Karpas-422 (cell line): ENCODE measurements at regions not wholly inside any gene's neighbourhood (a gene's known extent, or its start where the extent isn't known, plus 50 kb on each side); places are given as distances from the start of the nearest gene placed in this dataset.

Source experiments
- DNase-seq: peaks from one replicate; pipeline ENCODE4 v3.0.0-alpha.2; 2015
- H2AFZ ChIP-seq: fragments of 200-600 bp; sonication (generic); 2 replicates; pipeline ENCODE4 v1.6.1; 2014; ENCODE audit warnings: antibody characterized with exemption, low read length, mixed read lengths
- H3K27ac ChIP-seq: fragments of 200-600 bp; sonication (generic); 2 replicates; pipeline ENCODE4 v1.5.1; 2014; ENCODE audit warnings: mild to moderate bottlenecking, low read length, moderate library complexity
- H3K27me3 ChIP-seq: fragments of 200-600 bp; sonication (generic); 2 replicates; pipeline ENCODE4 v1.6.1; 2014; ENCODE audit warnings: low read length, mixed read lengths
- H3K36me3 ChIP-seq: fragments of 200-600 bp; sonication (generic); 2 replicates; pipeline ENCODE4 v1.6.1; 2014; ENCODE audit warnings: low read length, mixed read lengths; ENCODE audit not compliant: insufficient read depth
- H3K4me1 ChIP-seq: fragments of 200-600 bp; sonication (generic); 2 replicates; pipeline ENCODE4 v1.6.1; 2014; ENCODE audit warnings: mild to moderate bottlenecking, low read length, mixed read lengths
- H3K4me2 ChIP-seq: fragments of 200-600 bp; sonication (generic); 2 replicates; pipeline ENCODE4 v1.6.1; 2014; ENCODE audit warnings: low read length, low read depth, mild to moderate bottlenecking; ENCODE audit not compliant: poor library complexity, severe bottlenecking
- H3K4me3 ChIP-seq: fragments of 200-600 bp; sonication (generic); 2 replicates; pipeline ENCODE4 v1.5.1; 2014; ENCODE audit warnings: mild to moderate bottlenecking, antibody characterized with exemption, low read length, mixed read lengths
- H3K79me2 ChIP-seq: fragments of 200-600 bp; sonication (generic); 2 replicates; pipeline ENCODE4 v1.6.1; 2014; ENCODE audit warnings: mild to moderate bottlenecking, low read length, mixed read lengths
- H3K9ac ChIP-seq: fragments of 200-600 bp; sonication (generic); 2 replicates; pipeline ENCODE4 v1.6.0; 2014; ENCODE audit warnings: low read length
- H3K9me2 ChIP-seq: fragments of 200-600 bp; sonication (generic), shearing (Covaris generic); replicated peaks from 2 replicates; pipeline ENCODE4 v1.6.0; 2014; ENCODE audit warnings: mild to moderate bottlenecking, low read length, moderate library complexity; ENCODE audit not compliant: insufficient read depth
- H3K9me3 ChIP-seq: fragments of 300-700, 200-600 bp; sonication (generic); 2 replicates; pipeline ENCODE4 v1.6.1; 2014; ENCODE audit warnings: low read length, mixed read lengths
- H4K20me1 ChIP-seq: fragments of 200-600 bp; sonication (generic); 2 replicates; pipeline ENCODE4 v1.6.1; 2014; ENCODE audit warnings: mild to moderate bottlenecking, antibody characterized with exemption, low read length, low read depth; ENCODE audit not compliant: insufficient read depth

DNA sequence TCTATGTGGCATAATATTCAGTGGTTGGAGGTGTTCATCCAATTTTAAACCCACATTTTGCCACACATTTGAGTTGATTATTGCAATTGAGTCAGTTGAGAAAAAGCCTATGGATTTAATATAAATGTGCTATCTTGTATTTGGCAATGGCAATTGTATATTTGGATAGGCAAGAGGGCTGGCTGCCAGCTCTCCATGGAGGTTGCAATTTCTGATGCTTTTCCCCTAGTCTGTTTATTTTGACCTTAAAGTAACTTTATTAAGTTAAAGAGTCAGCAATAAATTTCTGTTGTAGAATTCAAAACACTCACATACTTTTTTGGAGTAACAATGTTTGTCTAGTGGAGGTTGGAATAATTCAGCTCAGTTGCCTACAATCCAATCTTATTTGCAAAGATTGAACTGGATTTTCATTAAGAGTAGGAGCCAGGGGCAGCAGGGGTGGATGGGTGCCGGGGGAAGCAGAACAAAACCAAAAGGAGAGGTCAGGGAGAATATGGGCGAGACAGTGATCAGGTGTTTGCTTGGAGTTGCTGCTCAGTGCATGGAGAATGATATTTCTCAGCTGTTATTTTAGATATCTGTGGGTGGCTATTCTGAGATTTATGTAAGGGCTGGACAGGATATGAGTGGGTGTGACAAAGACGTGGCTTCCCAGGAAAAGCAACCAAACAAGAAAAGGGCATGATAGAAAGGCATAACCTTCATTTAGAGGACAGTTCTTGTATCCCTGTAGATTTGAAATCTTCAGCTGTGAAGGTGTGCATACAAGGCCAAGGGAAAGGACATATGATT, 163.0 kb downstream of the HDGFL1 start:
- Histone ChIP-seq H3K36me3 (no peaks in the 10 kb centered on the region), H2AFZ (no peak overlapping the region), H3K27ac (no peak overlapping the region), H3K27me3 (no peaks in the 10 kb centered on the region), H3K4me1 (no peaks in the 10 kb centered on the region), H3K9me3 (no peaks in the 10 kb centered on the region), H3K4me2 (no peak overlapping the region), H3K9ac (no peak overlapping the region), H3K9me2 (no peaks in the 10 kb centered on the region), H3K79me2 (no peaks in the 10 kb centered on the region), H4K20me1 (no peaks in the 10 kb centered on the region), H3K4me3 (no peak overlapping the region)
- no peak for DNase-seq

- no peak overlapping the region for H3K27ac ChIP-seq
- no peaks in the 10 kb centered on the region; the same call in 1 of the 2 replicates for H3K9me3 ChIP-seq
- no peak overlapping the region for H2AFZ ChIP-seq
- no peaks in the 10 kb centered on the region for H3K36me3 ChIP-seq
- H3K4me3 ChIP-seq = no peak overlapping the region
- no peak overlapping the region for H3K4me2 ChIP-seq
- H3K27me3 ChIP-seq = no peaks in the 10 kb centered on the region
- no peaks in the 10 kb centered on the region for H4K20me1 ChIP-seq
- no peaks in the 10 kb centered on the region for H3K9me2 ChIP-seq
- no peak for DNase-seq
- no peak overlapping the region for H3K9ac ChIP-seq
- no peaks in the 10 kb centered on the region for H3K4me1 ChIP-seq
- H3K79me2 ChIP-seq = no peaks in the 10 kb centered on the region
Observed at GRCh38 chr6:22736740-22737139, 167.4 kb downstream of the HDGFL1 start.

- DNase-seq = no peak
Observed at GRCh38 chr6:22737331-22737730, 168.0 kb downstream of the HDGFL1 start.

DNA sequence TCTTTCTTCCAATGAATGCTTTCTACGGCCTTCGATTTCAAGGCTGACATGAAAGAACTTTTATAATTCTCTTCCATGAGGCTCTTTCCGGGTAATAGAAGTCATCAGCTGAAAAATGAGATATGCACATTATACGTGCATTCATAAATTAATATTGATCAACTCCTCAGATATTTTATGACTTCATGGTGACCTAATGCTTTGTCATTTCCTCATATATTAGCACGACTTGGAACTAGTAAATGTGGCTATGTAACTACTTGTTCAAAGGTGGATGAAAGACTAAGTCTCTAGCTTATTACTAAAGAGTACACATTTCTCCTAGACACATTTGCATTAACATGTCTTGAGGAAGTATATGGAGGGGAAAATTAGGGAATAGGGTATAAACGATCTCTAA, 168.8 kb downstream of the HDGFL1 start:
- H3K27ac ChIP-seq = no peak overlapping the region
- no peaks in the 10 kb centered on the region for H3K27me3 ChIP-seq
- no peak overlapping the region for H3K4me3 ChIP-seq
- H2AFZ ChIP-seq = no peak overlapping the region
- DNase-seq = no peak
- no peaks in the 10 kb centered on the region for H4K20me1 ChIP-seq
- no peaks in the 10 kb centered on the region for H3K79me2 ChIP-seq
- no peaks in the 10 kb centered on the region for H3K36me3 ChIP-seq
- no peak overlapping the region for H3K4me2 ChIP-seq
- no peaks in the 10 kb centered on the region for H3K4me1 ChIP-seq
- H3K9me2 ChIP-seq = no peaks in the 10 kb centered on the region
- H3K9ac ChIP-seq = no peak overlapping the region
- no peaks in the 10 kb centered on the region; the same call in 1 of the 2 replicates for H3K9me3 ChIP-seq

More at GRCh38 chr6:22737331-22737730, 168.0 kb downstream of the HDGFL1 start:
- no peak overlapping the region for H2AFZ ChIP-seq
- no peaks in the 10 kb centered on the region; the same call in 1 of the 2 replicates for H3K9me3 ChIP-seq
- H3K4me2 ChIP-seq = no peak overlapping the region
- no peaks in the 10 kb centered on the region for H3K9me2 ChIP-seq
- no peak overlapping the region for H3K9ac ChIP-seq
- no peaks in the 10 kb centered on the region for H3K4me1 ChIP-seq
- H3K27me3 ChIP-seq = no peaks in the 10 kb centered on the region
- H3K79me2 ChIP-seq = no peaks in the 10 kb centered on the region
- H3K36me3 ChIP-seq = no peaks in the 10 kb centered on the region
- no peak overlapping the region for H3K27ac ChIP-seq
- H4K20me1 ChIP-seq = no peaks in the 10 kb centered on the region
- H3K4me3 ChIP-seq = no peak overlapping the region

DNA sequence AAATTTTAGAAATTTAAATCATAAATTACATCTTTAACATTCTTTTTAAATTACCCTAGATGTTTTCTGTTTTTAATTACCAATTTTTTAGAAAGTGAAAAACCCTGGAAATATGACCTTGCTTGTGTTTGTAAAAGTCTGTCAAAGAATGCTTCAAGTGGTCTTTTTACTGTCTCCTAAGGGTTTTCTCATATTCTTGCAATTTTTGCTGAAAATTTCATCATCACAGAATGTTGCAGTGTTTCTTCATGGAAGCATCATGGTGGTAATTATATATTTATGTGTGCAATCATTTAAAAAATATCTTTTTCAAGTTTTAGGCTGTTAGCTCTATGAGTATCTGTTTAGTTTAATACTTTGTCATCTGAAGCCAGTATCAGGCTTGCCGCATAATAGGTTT, 178.2 kb downstream of the HDGFL1 start:
- H4K20me1 ChIP-seq = no peaks in the 10 kb centered on the region
- H3K9me3 ChIP-seq = no peaks in the 10 kb centered on the region; the same call in 1 of the 2 replicates
- H3K4me2 ChIP-seq = no peak overlapping the region
- no peak overlapping the region for H3K9ac ChIP-seq
- H3K4me3 ChIP-seq = no peak overlapping the region
- H3K4me1 ChIP-seq = no peaks in the 10 kb centered on the region
- H3K9me2 ChIP-seq = no peaks in the 10 kb centered on the region
- H3K27ac ChIP-seq = no peak overlapping the region
- no peaks in the 10 kb centered on the region for H3K27me3 ChIP-seq
- H3K79me2 ChIP-seq = no peaks in the 10 kb centered on the region
- H2AFZ ChIP-seq = no peak overlapping the region
- DNase-seq = no peak
- H3K36me3 ChIP-seq = no peaks in the 10 kb centered on the region

- Histone ChIP-seq H3K79me2 (no peaks in the 10 kb centered on the region), H2AFZ (no peak overlapping the region), H3K4me3 (no peak overlapping the region), H3K27me3 (no peaks in the 10 kb centered on the region), H3K27ac (no peak overlapping the region), H3K9me2 (no peaks in the 10 kb centered on the region), H3K9me3 (no peaks in the 10 kb centered on the region; the same call in 1 of the 2 replicates), H3K4me2 (no peak overlapping the region), H3K9ac (no peak overlapping the region), H3K4me1 (no peaks in the 10 kb centered on the region), H4K20me1 (no peaks in the 10 kb centered on the region), H3K36me3 (no peaks in the 10 kb centered on the region)
- no peak for DNase-seq
Observed at GRCh38 chr6:22748681-22749080, 179.3 kb downstream of the HDGFL1 start.

GRCh38 chr6:22749696-22750095, 180.3 kb downstream of the HDGFL1 start:
- H3K4me1 ChIP-seq = no peaks in the 10 kb centered on the region
- no peaks in the 10 kb centered on the region for H3K9me3 ChIP-seq
- no peak for DNase-seq
- H2AFZ ChIP-seq = no peak overlapping the region
- H3K4me3 ChIP-seq = no peak overlapping the region
- no peak overlapping the region for H3K4me2 ChIP-seq
- no peaks in the 10 kb centered on the region for H4K20me1 ChIP-seq
- H3K27ac ChIP-seq = no peak overlapping the region
- H3K79me2 ChIP-seq = no peaks in the 10 kb centered on the region
- H3K9me2 ChIP-seq = no peaks in the 10 kb centered on the region
- no peaks in the 10 kb centered on the region for H3K36me3 ChIP-seq
- H3K9ac ChIP-seq = no peak overlapping the region
- H3K27me3 ChIP-seq = no peaks in the 10 kb centered on the region

GRCh38 chr6:22751223-22751622, 181.9 kb downstream of the HDGFL1 start:
- H3K9ac ChIP-seq = no peak overlapping the region
- no peaks in the 10 kb centered on the region for H3K9me2 ChIP-seq
- no peak overlapping the region for H3K27ac ChIP-seq
- H3K9me3 ChIP-seq = no peaks in the 10 kb centered on the region
- H3K36me3 ChIP-seq = no peaks in the 10 kb centered on the region
- H2AFZ ChIP-seq = no peak overlapping the region
- H4K20me1 ChIP-seq = no peaks in the 10 kb centered on the region
- no peak overlapping the region for H3K4me3 ChIP-seq
- no peaks in the 10 kb centered on the region for H3K4me1 ChIP-seq
- no peaks in the 10 kb centered on the region for H3K27me3 ChIP-seq
- no peak overlapping the region for H3K4me2 ChIP-seq
- no peak for DNase-seq
- H3K79me2 ChIP-seq = no peaks in the 10 kb centered on the region
